HG02588 (cell line): ENCODE measurements at regions not wholly inside any gene's neighbourhood (a gene's known extent, or its start where the extent isn't known, plus 50 kb on each side); places are given as distances from the start of the nearest gene placed in this dataset.
"Not testable (repeated sequence)": the region's sequence is repeated elsewhere in the genome, so short reads cannot be mapped to it uniquely, and the experiment has no call there.

Experiments used
- ATAC-seq: cut with Tn5 transposase; IDR thresholded peaks from one replicate; pipeline ENCODE4 v1.9.1; 2021; ENCODE audit warnings: mild to moderate bottlenecking, moderate library complexity; ENCODE audit not compliant: unreplicated experiment

DNA sequence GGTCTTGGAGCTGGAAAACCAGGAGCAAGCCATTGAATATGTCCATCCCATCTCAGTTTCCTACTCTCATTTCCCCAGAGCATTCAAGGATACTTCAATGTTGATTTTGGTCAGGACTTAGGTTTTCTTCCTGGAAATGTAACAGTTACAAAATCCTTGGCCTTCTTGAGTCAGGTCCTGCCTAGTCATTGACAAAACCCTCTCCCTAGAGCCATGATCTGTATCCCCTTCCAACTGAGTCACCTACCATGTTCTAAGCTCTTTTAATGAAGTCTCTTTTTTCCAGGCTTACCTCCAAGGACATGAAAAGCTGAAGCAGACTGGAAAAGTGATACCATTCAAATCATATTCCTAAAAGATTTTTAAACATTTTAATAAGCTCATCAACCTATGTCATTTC lies 549.2 kb downstream of the GALC start:
- no peak for ATAC-seq

DNA sequence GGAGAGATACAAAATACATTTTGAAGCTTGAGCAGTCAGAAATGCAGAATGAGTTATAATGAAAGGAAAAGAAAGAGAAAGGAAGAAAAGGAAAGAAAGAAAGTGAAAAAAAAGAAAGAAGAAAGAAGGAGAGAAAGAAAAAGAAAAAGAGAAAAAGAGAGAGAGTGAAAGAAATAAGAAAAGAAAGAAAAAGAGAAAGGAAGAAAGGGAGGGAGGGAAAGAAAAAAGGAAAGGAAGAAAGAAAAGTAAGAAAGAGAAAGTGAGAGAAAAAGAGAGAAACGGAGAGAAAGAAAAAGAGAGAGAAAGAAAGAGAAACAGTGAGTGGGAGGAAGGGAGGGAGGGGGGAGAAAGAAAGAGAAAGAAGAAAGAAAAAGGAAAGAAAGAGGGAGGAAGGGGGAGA lies 549.9 kb downstream of the GALC start:
- no peak for ATAC-seq

DNA sequence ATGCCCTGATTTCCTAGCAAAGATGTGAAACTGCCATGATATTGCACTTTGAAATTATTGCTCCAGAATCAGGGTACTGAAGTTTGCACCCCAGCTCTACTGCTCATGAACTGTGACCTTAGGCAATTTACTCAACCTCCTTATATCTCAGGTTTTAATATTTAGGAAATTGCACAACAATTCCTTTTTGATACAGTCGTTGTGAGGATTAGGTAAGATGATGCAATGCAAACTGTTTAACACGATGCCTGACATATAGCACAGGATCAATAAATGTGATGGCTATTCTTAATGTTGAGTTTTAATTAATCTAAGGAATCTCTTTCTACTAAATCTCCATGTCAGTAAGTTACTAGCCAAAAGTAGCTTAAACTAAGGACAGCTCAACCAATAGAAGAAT lies 555.8 kb downstream of the GALC start:
- no peak for ATAC-seq

DNA sequence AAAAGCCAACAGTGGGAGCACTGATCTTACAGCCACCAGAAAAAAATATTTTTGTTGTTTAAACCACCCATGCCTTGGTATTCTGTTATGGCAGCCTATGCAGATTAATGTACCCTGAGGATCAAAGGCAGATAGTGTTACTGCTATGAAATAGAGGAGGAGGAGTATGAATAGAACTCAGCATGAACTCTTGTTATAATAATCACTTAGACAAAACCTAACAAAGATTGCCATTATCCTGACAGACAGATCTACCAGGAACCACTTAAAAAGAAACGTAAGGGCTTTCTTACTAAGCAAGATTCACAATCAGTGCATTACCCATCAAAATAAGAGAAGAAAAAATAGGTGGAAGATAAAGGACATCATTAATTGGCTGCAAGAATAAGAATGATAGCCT lies 558.3 kb downstream of the GALC start:
- ATAC-seq: no peak

DNA sequence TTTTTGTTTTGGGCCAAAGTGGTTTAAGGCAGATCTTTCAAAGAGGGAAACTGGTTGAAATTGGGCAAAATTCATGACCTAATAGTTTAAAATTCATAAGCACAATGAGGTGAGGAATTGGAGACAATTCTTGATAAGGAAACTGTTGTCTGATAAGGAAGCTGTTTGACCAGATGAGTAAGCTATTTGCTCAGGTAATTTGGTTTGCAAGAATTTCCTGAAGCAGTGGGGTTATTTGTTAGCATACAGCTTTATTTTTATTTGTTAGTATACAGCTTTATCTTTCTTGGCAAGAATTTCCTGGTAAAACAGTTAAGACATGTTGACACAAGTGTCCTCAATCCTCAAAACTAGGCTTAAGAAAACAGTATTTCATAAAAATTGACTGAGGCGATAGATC lies 559.0 kb downstream of the GALC start:
- no peak for ATAC-seq

DNA sequence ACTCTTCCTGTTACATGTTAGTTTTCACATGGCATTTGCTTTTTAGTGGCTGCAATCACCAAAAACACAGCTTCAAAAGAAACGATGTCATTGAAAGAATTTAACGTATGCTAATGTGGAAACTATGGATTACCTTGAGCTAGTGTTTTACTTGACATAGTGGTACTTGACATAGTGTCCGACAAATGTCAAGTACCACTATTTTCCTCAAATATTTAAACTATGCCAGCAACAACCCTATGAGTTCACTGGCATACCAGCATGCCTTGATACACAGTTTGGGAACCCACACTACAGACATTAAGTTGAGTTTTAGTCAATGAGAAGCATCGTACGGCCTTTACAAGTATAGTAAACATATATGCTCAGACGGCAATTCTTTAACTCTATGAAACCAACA lies 560.3 kb downstream of the GALC start:
- ATAC-seq: no peak

DNA sequence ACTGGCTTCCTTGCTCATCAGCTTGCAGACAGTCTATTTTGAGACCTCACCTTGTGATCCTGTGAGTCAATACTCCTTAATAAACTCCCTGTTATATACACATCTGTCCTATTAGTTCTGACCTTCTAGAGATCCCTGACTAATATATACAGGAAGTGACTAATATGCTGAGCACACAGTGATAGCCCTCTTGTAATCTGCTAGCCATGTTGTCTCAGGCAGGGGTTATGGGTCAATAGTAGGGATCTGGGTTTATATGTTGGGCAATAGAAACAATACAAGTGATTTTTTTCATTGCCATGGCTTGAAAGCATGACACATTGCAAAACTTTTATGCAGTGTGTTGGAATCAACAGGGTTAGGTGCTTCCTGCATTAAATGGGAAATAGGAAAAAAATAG lies 562.2 kb downstream of the GALC start:
- ATAC-seq: no peak

DNA sequence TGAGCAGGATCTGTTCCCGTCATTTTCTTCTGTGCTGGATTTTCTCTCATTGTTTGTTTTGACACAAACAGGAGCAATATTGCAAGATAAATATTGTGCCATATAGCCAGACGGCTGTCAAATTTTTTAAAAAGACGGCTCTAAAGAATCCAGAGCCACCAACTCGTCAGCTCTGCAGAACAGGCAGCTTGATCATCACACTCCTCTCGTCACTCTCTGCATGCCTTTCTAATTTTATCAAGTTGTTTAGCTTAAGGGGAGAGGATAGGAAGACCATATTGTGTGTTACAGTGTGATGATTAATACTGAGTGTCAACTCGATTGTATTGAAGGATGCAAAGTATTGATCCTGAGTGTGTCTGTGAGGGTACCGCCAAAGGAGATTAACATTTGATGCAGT lies 562.8 kb downstream of the GALC start:
- ATAC-seq: no peak

DNA sequence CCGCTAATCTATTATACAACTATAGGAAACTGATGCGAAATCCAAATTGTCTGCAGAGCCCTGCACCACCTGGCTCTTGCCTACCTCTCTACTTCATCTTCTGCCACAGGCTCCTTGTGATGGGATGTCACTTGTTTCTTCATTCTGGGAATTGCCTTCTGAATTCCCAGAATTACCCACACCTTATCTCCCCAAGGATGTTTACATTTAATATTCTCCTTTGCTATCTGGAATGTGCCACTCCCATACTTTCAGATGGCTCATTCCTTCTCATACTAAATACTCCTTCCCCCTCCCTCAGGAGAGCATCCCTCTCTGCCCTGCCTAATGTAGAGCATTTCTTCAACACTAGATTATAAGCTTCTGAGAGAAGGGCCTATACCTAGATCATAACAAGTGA lies 573.1 kb downstream of the GALC start:
- no peak for ATAC-seq

DNA sequence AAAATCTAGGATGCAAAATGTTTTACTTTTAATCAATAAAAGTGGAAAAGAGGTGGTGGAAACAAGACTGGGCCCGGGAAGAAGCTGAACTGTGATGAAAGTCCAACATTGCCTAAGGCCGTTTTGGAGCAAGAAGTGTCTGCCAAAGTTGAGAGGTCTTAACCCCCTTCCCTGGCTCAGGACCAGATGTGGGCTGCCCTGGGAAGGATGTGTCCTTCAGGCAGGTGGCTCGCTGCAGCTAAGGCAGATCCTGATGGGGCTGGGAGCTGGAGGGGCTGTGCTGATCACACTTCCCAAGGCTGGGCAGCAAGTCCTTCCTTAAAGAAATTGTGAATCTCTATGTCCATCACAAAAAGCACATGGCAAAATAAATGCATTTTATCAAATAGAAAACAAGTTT lies 581.6 kb downstream of the GALC start:
- ATAC-seq: no peak

DNA sequence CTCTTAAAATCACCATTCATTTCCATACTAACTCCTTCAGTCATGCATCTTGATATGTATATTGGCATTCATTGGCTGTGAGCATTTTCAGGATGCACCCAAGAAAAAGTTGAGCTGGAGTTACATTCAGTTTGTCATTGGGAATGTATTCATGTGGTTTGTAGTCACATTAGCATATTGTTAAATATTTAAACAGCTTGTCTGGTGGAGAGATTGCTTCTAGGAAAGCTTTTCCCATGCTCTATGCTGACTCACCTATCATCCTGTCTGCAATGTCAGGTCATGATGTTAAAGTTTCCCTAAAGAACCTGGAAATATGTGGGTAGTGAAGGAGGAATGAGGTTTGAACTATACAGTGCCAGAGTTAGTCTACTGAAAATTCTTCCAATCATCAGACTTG lies 583.6 kb downstream of the GALC start:
- ATAC-seq: no peak

DNA sequence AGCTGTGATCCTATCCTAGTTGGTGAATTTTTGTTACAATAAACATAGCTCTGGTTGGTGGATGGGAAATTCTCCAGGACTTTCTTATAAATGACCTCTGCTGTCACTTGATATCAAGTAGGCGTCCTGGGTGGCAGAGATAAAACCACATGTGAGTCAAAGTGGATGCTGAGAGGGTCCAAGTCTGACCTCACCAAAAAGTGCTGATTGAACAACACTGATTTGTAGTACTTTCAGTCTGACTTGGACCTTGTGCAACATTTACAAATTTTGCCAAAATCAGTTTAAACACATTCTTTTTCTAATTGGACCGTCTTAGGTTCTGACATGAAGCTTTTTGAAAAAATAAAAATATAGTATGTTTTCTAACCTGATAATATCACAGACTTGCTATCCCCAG lies 585.6 kb downstream of the GALC start:
- no peak for ATAC-seq

DNA sequence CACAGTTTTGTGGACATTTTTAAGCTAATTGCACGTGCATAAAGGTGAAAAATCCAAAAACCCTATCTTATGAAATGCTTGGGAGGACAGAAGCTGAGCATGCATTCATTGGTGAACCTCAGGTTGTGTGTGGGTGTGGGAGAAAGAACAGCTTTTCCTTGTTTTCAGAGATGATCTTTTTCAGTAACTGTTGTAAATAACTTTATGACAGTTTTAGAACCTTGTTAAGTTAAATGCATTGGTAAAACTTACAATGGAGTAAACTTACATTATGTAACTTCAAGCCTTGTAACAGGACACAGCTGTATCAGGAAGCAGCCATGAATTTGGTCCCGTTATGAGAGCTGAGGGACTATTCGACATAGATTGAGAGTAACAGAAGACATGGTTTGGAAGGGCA lies 587.4 kb downstream of the GALC start:
- no peak for ATAC-seq

DNA sequence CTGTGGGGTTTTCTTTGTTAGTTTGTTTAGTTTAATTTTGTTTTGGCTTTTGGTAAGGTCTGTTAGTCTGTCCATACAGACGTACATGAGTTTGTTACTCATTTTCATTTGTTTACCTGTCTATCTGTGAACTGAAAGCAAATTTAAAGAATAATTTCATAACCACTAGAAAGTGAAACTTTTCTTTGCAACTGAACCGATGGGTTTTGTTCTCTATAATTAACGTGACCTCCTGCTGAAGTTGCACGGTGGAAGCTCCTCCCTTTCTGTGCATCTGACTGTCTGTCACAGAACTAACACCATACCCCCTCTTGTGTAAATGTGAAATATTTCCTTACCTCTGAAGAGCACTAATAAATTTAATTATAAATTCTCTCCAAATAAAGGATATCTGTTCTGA lies 595.5 kb downstream of the GALC start:
- ATAC-seq: no peak

DNA sequence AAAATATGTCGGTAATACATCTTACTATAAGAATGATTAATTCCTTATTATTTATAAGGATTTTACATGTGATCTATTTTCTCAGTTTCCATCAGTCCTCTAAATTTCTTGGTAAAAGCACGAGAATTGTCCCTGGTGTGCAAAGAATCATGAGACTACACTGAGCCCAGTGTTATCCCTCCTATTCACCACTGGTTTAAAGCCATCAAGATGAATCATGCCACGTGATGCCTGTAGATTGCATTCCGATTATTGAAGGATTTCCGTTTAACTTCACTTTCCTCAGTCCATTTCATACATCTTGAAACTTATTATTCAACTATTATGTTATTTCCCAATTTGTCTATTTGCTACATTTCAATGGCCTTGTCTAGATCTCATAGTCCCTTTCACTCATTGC lies 601.9 kb downstream of the GALC start:
- ATAC-seq: no peak

DNA sequence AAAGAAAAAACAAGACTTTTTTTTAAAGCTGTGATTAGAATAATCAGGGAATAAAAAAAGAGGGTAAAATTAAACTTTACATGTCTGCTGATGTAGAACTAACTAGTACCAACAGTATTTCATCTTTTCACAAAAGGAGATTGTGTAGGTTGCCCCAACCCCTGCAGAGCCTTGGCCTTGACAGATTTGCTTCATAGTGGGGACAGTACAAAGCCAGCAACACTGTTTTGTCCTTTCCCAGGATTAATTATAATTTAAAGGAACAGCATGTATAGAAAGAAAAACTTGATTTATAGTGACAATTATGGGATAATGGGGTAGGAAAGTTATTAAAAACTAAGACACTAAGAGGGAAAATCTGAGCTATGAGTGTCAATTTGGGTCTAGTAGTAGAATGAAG lies 604.0 kb downstream of the GALC start:
- no peak for ATAC-seq

DNA sequence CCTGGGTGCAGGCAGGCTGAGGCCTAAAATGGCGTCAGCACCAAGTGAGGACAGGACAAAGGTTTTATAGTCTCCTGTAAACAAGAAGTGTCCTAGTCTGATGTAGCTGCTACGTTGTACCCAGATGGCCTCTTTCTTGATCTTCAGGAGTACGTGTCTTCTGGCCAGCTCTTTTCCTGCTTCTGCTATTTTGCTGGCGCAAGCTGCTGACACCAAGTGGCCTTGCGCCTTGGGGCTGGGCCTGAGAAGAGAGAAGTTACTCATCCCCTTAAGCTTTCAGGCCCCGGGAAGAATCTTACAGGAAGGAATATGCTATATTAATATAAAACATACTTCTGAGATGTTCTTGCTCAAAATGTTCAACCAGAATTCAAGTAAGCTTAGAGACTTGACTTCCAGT lies 605.2 kb downstream of the GALC start:
- ATAC-seq: no peak

DNA sequence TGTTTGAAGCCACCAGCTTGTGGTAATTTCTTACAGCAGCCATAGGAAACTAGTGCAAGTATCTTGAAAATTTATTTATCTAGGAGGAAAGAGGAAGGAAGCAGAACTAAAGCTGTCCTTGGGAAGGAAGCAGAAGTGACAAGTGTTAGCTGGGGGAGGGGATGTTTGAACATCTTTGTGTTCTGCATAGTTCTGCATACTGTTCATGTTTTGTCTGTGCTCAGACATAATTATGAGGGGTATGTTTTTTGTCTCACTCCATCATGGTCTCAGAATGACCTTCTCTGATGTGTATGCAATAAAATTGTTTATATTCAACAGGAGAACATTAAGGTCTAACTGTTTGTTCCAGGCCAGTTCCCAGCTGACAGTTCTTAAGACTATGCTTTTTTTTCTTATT lies 606.5 kb downstream of the GALC start:
- ATAC-seq: no peak

DNA sequence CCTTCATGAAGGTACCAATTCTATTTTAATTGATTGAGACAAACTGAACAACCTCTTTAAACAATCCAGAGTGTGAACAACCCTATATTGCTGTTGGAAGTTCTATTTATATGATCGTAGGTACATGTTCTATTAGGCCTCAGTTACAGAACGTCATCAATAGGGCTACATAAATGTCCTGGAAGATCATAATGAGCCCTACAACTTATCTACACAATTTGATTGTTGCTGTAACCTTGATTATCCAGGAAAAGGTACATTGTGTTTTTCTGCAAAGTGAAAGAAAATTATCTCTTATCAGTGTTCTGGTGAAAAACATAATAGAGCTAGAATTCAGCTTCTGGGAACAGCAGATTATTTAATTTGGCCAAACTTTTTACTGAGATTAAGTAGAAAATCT lies 612.9 kb downstream of the GALC start:
- ATAC-seq: no peak

DNA sequence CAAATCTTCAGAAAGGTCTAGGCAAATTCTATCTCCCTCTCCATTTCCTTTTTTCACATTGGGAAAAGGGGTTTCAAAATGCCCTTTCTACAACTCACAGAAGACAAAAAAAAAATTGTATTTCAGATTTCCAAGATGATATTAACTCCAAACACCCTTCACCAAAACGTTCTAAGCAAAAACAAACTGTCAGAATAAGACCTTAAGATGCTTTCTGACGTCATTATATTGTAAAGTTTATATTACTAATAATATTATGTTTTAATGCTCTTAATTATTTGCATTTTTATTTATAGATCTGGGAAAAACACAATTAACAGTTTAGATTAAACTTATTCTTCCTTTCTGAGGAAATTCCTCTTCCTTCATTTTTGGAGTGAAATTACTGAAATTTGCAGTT lies 624.2 kb downstream of the GALC start:
- ATAC-seq: no peak

DNA sequence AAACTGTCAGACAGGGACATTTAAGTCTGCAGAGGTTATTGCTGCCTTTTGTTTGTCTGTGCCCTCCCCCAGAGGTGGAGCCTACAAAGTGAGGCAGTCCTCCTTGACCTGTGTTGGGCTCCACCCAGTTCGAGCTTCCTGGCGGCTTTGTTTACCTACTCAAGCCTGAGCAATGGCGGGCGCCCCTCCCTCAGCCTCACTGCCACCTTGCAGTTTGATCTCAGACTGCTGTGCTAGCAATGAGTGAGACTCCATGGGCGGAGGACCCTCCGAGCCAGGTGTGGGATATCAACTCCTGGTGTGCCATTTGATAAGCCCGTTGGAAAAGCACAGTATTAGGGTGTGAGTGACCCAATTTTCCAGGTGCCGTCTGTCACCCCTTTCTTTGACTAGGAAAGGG lies 632.7 kb downstream of the GALC start:
- ATAC-seq: not testable (repeated sequence)

DNA sequence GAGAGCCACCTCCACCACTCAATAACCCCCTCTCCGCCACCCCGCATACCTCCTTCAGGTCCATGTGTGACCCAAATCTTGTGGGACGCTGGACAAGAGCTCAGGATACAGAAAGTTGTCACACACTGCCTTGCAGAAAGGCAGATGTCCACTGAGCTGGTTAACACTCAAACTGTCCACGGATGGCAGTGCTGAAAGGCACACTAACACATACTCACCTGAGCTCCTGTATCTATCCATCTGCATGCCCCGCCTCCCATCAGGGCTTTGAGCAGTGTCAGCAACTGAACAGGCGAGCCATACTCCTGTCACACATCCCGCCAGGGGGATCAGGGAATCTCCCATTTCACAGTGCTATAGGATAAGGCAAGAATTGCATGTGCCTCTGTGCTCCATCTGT lies 642.0 kb downstream of the GALC start:
- no peak for ATAC-seq

DNA sequence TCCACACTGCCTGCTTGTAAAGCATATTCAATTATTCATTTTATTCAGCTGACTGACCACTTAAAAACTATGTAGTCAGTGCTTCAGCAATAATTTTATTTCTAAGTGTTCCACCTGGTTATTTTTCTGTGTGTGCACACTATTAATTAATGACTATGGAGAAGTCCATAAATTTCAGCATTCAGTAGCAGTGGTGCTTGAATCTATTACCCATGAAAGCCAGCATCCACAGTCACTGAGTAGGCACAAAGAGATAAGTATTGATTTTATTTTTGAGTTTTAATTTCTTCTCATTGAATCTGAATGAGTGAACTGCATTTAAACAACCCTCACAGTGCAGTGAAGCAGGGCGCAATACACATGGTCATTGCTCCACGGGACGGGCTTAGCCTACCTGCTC lies 643.1 kb downstream of the GALC start:
- no peak for ATAC-seq

DNA sequence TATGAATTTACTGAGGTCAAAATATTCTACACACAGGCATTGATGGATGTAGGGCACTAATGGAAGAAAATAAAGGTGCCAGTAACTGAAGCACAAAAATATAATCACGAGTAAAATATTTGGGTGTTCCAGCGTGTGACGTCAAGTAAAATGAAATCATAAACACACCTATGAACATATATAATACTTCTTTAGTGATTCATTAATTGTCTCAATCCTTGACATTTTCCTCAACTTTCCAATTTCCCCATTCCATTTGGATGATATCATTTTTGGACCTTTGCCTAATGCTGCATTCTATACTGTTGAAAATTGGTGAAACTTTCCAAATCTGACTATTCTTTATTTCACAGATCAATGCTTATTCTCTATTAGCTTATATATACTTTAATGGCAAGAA lies 649.3 kb downstream of the GALC start:
- no peak for ATAC-seq
